Prostate gland (tissue), 2 donors: ENCODE measurements at regions not wholly inside any gene's neighbourhood (a gene's known extent, or its start where the extent isn't known, plus 50 kb on each side); places are given as distances from the start of the nearest gene placed in this dataset.

Source experiments
- DNase-seq: peaks from one replicate; pipeline ENCODE4 v3.0.0-alpha.2; 2019; ENCODE audit warnings: low spot score
- H3K27ac ChIP-seq, 2 donors: fragments of 200-600 bp; sonication (generic); 2 replicates each; pipeline ENCODE4 v1.5.1; 2017 to 2019
- H3K27me3 ChIP-seq: fragments of 200-600 bp; sonication (generic); replicated peaks from 2 replicates; pipeline ENCODE4 v1.5.1; 2019; ENCODE audit not compliant: insufficient read depth
- H3K36me3 ChIP-seq, 2 donors: fragments of 200-600 bp; sonication (generic); 1 replicate in 1 of 2; 2 replicates in 1 of 2; pipeline versions ENCODE4 v1.5.1 to v1.8.1; 2017 to 2019
- H3K4me1 ChIP-seq: fragments of 200-600 bp; sonication (generic); replicated peaks from 2 replicates; pipeline ENCODE4 v1.5.1; 2019
- H3K4me3 ChIP-seq, 2 donors: fragments of 200-600 bp; sonication (generic); 2 replicates each; pipeline ENCODE4 v1.5.1; 2017 to 2019
- H3K9me3 ChIP-seq: fragments of 200-600 bp; sonication (generic); 2 replicates; pipeline ENCODE4 v1.5.1; 2017
- CTCF ChIP-seq, 4 experiments: fragments of 200-600 bp in 2 of 4; fragments of 450-650 bp in 2 of 4; sonication (generic) in 2 of 4; IDR thresholded peaks; 1 replicate in 3 of 4; 2 replicates in 1 of 4; pipeline ENCODE4 v1.5.1; 2016 to 2019; ENCODE audit warnings: antibody characterized with exemption in 4 of 4, mild to moderate bottlenecking in 2 of 4, moderate library complexity in 2 of 4
- POLR2A ChIP-seq: fragments of 450-650 bp; IDR thresholded peaks from one replicate; pipeline ENCODE4 v1.6.1; 2016; ENCODE audit warnings: antibody characterized with exemption, mild to moderate bottlenecking
- POLR2AphosphoS5 ChIP-seq: sonication (generic); formaldehyde crosslinking; IDR thresholded peaks from one replicate; pipeline ENCODE4 v1.6.1; 2017; ENCODE audit warnings: antibody characterized with exemption
- WGBS: methylation state at CpG from one replicate; pipeline ENCODE4 v1.1.5; 2018; 5-methylcytosine and 5-hydroxymethylcytosine counted together
- intact Hi-C: fragments of 100-400 bp; cut with DNase I; formaldehyde crosslinking; loops from one replicate; pipeline ENCODE4 v1.14.2; 2022

GRCh38 chr1:84756001-84756400, 65.7 kb upstream of the SSX2IP start:
- 76% methylated on average over 3 of the region's 3 CpGs for WGBS
- Histone ChIP-seq H3K27me3 (no peaks in the 10 kb centered on the region), H3K36me3 (no peaks in the 10 kb centered on the region), H3K4me3 (no peak overlapping the region), H3K4me1 (no peaks in the 10 kb centered on the region), H3K9me3 (no peaks in the 10 kb centered on the region), H3K27ac (no peak overlapping the region)
- no peak for DNase-seq
- TF ChIP-seq CTCF (IDR thresholded peaks at IDR 0.05) (no peak), POLR2A (no peak), POLR2AphosphoS5 (no peak)
- intact Hi-C loops = loop anchor here (5.0 to 10.0 kb wide), 3 partner anchors 131 to 611 kb away; partner anchors contain the start of gene PRKACB

DNA sequence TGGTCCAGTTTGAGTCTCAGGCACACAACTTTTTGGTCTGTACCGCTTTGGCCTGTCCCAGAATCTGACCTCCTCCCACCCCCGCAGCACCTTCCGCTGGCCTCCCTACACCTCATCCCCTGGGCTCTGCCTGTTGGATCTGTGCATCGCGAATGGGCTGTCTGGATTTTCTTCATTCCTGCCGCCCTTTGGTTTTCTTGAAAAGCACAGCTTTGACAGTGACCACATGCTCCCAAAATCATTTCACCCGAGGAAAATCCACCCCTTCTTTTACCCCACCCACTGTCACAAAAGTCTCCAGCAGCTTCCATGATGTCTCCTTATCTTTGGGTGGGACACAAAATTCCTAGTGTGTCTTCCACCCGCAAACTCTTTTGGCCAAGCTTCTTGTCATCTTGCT, 65.0 kb upstream of the SSX2IP start:
- H3K4me1 ChIP-seq = no peaks in the 10 kb centered on the region
- H3K27ac ChIP-seq = no peak overlapping the region
- H3K4me3 ChIP-seq = no peak overlapping the region
- DNase-seq = no peak
- no peaks in the 10 kb centered on the region for H3K36me3 ChIP-seq
- WGBS = 95% methylated on average over 8 of the region's 8 CpGs
- intact Hi-C loops = loop anchor here (5.0 to 10.0 kb wide), 3 partner anchors 130 to 610 kb away; partner anchors contain the start of gene PRKACB
- H3K9me3 ChIP-seq = no peaks in the 10 kb centered on the region
- H3K27me3 ChIP-seq = no peaks in the 10 kb centered on the region
- TF ChIP-seq POLR2A (no peak), CTCF (IDR thresholded peaks at IDR 0.05) (no peak), POLR2AphosphoS5 (no peak)

DNA sequence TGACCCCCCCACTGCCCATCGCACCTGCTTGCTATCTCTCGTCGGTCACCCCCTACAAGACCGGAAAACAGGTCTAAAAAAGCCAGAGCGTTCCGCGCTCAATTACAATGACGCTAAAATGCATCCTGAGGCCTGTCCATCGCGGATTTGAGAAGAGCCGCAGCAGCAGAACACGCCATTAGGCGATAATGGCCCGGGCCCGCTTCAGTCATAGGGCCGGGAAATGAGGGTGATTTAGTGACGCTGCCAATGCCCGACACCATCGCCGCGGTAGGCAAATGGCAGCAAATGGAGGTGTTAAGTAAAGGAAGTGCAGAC, 64.1 kb upstream of the SSX2IP start:
- Histone ChIP-seq H3K27me3 (no peaks in the 10 kb centered on the region), H3K36me3 (no peaks in the 10 kb centered on the region), H3K27ac (no peak overlapping the region), H3K4me1 (no peaks in the 10 kb centered on the region), H3K9me3 (no peaks in the 10 kb centered on the region), H3K4me3 (no peak overlapping the region)
- 75% methylated on average over 21 of the region's 21 CpGs for WGBS
- no peak for TF ChIP-seq POLR2A
- TF ChIP-seq POLR2AphosphoS5 = no peak
- TF ChIP-seq CTCF (IDR thresholded peaks at IDR 0.05) = no peak
- no peak for DNase-seq
- intact Hi-C loops = loop anchor here (10.0 kb wide), 2 partner anchors 130 to 610 kb away; partner anchors contain the start of gene PRKACB

DNA sequence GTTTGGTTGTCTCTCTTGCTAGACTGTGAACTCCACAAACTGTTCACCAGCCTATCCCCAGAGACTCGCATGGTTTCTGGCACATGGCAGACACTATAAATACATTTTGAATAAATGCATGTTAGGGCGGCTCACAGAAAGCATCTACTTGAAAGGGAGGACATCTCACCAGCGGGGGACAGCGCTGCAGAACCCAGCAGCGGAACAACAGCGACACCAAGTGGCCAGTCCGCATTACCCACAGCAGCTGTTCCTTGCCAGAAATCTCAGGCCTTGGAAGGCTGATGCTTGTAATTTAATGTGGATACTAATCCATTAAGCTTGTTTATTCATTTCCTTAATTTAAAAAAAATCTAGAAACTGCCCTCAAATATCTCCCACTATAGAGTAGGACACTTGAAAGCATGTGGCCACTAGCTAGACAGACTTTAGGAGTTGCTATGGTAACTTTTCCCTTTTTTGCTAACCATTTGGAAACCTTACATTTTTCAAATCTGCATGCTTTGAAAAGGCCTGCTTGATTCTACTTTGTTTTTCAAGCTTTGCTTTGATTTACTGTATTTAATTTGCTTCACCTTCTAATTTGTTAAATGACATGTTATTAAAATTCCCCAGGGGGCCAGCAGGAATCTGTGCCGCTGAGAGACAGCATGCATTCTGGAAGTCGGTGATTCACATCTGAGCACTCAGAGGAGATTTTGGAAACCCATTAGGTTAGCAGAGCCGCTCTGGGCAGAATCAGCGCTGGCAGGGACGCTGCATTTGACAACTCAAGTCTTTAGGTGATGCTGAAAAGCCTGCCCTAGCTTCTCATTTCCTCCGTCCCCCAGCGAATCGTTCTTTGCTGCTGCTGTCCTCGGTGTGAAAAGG, 63.5 kb upstream of the SSX2IP start:
- H3K27me3 ChIP-seq = no peaks in the 10 kb centered on the region
- TF ChIP-seq CTCF (IDR thresholded peaks at IDR 0.05) (peak; percentile 85 to 95 (median 94)), POLR2A (no peak), POLR2AphosphoS5 (peak; percentile 61)
- no peaks in the 10 kb centered on the region for H3K9me3 ChIP-seq
- no peaks in the 10 kb centered on the region for H3K4me1 ChIP-seq
- intact Hi-C loops = loop anchor here (10.0 kb wide), 2 partner anchors 129 to 609 kb away; partner anchors contain the start of gene PRKACB
- DNase-seq = peak; percentile 69
- no peaks in the 10 kb centered on the region for H3K36me3 ChIP-seq
- H3K4me3 ChIP-seq = no peak overlapping the region
- 39% methylated on average over 16 of the region's 16 CpGs for WGBS
- no peak overlapping the region for H3K27ac ChIP-seq
